OCI-LY1 (cell line): ENCODE measurements at regions not wholly inside any gene's neighbourhood (a gene's known extent, or its start where the extent isn't known, plus 50 kb on each side); places are given as distances from the start of the nearest gene placed in this dataset.

Source experiments
- H2AFZ ChIP-seq: fragments of 200-600 bp; sonication (generic), shearing (Covaris generic); 2 replicates; pipeline ENCODE4 v1.6.0; 2014; ENCODE audit warnings: antibody characterized with exemption, mild to moderate bottlenecking, low read length
- H3F3A ChIP-seq: fragments of 200-600 bp; sonication (generic), shearing (Covaris generic); 2 replicates; pipeline ENCODE4 v1.6.0; 2014; ENCODE audit warnings: mild to moderate bottlenecking, antibody characterized with exemption, low read length, moderate library complexity; ENCODE audit not compliant: insufficient read depth
- H3K27ac ChIP-seq: fragments of 200-600 bp; sonication (generic); 2 replicates; pipeline ENCODE4 v1.5.1; 2014; ENCODE audit warnings: low read length, mixed run types, mild to moderate bottlenecking, low read depth; ENCODE audit not compliant: poor library complexity, severe bottlenecking
- H3K27me3 ChIP-seq: fragments of 200-600 bp; sonication (generic); 2 replicates; pipeline ENCODE4 v1.6.0; 2014; ENCODE audit warnings: antibody characterized with exemption, mild to moderate bottlenecking, low read length, moderate library complexity; ENCODE audit not compliant: insufficient read depth
- H3K36me3 ChIP-seq: fragments of 200-600 bp; sonication (generic); 2 replicates; pipeline ENCODE4 v1.6.1; 2014; ENCODE audit warnings: mild to moderate bottlenecking, antibody characterized with exemption, low read length, moderate library complexity, mixed read lengths; ENCODE audit not compliant: insufficient read depth
- H3K4me1 ChIP-seq: fragments of 200-600 bp; sonication (generic); 2 replicates; pipeline ENCODE4 v1.5.1; 2014; ENCODE audit warnings: mild to moderate bottlenecking, low read length, moderate library complexity; ENCODE audit not compliant: insufficient read depth, severe bottlenecking
- H3K4me2 ChIP-seq: fragments of 200-600 bp; sonication (generic), shearing (Covaris generic); 2 replicates; pipeline ENCODE4 v1.6.1; 2014; ENCODE audit warnings: low read length
- H3K4me3 ChIP-seq: fragments of 200-600 bp; sonication (generic); 2 replicates; pipeline ENCODE4 v1.5.1; 2014; ENCODE audit warnings: low read length, low read depth, mild to moderate bottlenecking, mixed read lengths; ENCODE audit not compliant: poor library complexity, severe bottlenecking
- H3K79me2 ChIP-seq: fragments of 200-600 bp; shearing (Covaris generic); 2 replicates; pipeline ENCODE4 v1.6.1; 2016; ENCODE audit warnings: mixed run types, low read length, mixed read lengths; ENCODE audit not compliant: insufficient read depth
- H3K9ac ChIP-seq: fragments of 200-600 bp; sonication (generic), shearing (Covaris generic); 2 replicates; pipeline ENCODE4 v1.6.1; 2014; ENCODE audit warnings: mild to moderate bottlenecking, low read length, mixed read lengths
- H3K9me2 ChIP-seq: fragments of 200-600 bp; sonication (generic), shearing (Covaris generic); 2 replicates; pipeline ENCODE4 v1.6.1; 2014; ENCODE audit warnings: low read depth, mild to moderate bottlenecking, low read length, mixed read lengths
- H3K9me3 ChIP-seq: fragments of 200-600 bp; shearing (Covaris generic); 2 replicates; pipeline ENCODE4 v1.6.1; 2014; ENCODE audit warnings: low read length, mixed read lengths
- H4K20me1 ChIP-seq: fragments of 200-600 bp; sonication (generic), shearing (Covaris generic); 2 replicates; pipeline ENCODE4 v1.6.0; 2016; ENCODE audit warnings: mild to moderate bottlenecking, low read length; ENCODE audit not compliant: insufficient read depth
- EZH2 ChIP-seq: fragments of 200-600 bp; sonication (generic), shearing (Covaris generic); IDR thresholded peaks from 2 replicates; pipeline ENCODE4 v1.8.0; 2017; ENCODE audit warnings: borderline replicate concordance, mixed run types, mild to moderate bottlenecking, antibody characterized with exemption, low read length, moderate library complexity, mixed read lengths
- TF ChIP-seq, protein P1 (sequence below): fragments of 200-600 bp; sonication (generic), shearing (Covaris generic); IDR thresholded peaks from 2 replicates; pipeline ENCODE4 v1.5.1; 2017; ENCODE audit warnings: mild to moderate bottlenecking, antibody characterized with exemption, low read length, moderate library complexity, mixed read lengths

DNA sequence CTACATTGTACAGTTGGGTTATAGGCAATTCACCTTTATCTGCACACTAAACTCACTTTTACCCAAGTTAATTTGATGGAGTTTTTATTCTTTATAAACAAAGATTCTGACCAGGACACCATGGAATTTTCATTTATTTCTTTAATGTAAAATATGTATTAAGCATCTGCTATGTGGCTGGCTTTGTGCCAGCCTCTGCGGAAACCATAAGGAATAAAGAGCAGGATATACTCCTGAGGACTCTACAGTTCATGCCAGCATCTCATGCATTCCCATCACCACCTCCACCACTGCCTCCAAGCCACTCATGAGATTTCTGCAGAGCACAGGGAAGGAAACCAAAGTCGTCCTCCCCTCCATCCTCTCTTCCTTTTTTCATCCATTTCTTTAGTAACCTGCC, 100.0 kb upstream of the DBX1 start:
- Histone ChIP-seq H3K4me1 (no peaks in the 10 kb centered on the region), H3K4me3 (no peak overlapping the region), H3K79me2 (no peaks in the 10 kb centered on the region), H3K9me2 (no peaks in the 10 kb centered on the region), H3K9ac (no peak overlapping the region), H4K20me1 (no peaks in the 10 kb centered on the region), H3K27me3 (no peaks in the 10 kb centered on the region), H3K27ac (no peak overlapping the region), H3K36me3 (no peaks in the 10 kb centered on the region), H2AFZ (no peak overlapping the region), H3F3A (no peaks in the 10 kb centered on the region), H3K4me2 (no peak overlapping the region), H3K9me3 (no peaks in the 10 kb centered on the region)
- no peak for TF ChIP-seq EZH2
- TF ChIP-seq, protein P1, sequence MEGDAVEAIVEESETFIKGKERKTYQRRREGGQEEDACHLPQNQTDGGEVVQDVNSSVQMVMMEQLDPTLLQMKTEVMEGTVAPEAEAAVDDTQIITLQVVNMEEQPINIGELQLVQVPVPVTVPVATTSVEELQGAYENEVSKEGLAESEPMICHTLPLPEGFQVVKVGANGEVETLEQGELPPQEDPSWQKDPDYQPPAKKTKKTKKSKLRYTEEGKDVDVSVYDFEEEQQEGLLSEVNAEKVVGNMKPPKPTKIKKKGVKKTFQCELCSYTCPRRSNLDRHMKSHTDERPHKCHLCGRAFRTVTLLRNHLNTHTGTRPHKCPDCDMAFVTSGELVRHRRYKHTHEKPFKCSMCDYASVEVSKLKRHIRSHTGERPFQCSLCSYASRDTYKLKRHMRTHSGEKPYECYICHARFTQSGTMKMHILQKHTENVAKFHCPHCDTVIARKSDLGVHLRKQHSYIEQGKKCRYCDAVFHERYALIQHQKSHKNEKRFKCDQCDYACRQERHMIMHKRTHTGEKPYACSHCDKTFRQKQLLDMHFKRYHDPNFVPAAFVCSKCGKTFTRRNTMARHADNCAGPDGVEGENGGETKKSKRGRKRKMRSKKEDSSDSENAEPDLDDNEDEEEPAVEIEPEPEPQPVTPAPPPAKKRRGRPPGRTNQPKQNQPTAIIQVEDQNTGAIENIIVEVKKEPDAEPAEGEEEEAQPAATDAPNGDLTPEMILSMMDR = no peak

DNA sequence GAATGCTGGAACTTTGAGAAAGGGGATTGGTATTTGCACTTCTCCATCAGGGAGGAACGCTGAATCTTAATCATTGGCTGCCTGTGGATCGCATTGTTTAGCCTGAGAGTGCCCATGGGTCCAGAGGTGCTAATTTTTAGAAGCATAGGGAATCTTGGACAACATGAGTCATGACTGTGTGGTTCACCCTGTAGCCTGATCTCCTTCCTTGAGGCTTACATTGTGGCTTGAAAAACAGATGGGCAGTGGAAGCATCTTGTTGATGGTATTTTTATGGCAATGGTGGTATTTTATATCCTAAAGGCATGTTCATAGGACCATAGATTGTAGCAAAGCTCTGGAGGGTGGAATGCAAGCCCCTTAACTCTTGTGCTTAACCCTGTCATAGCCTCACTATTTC, 99.2 kb upstream of the DBX1 start:
- Histone ChIP-seq H3F3A (no peaks in the 10 kb centered on the region), H3K27me3 (no peaks in the 10 kb centered on the region), H2AFZ (no peak overlapping the region), H3K36me3 (no peaks in the 10 kb centered on the region), H3K79me2 (no peaks in the 10 kb centered on the region), H3K9me2 (no peaks in the 10 kb centered on the region), H4K20me1 (no peaks in the 10 kb centered on the region), H3K9me3 (no peaks in the 10 kb centered on the region), H3K4me2 (no peak overlapping the region), H3K4me3 (no peak overlapping the region), H3K9ac (no peak overlapping the region), H3K27ac (no peak overlapping the region), H3K4me1 (no peaks in the 10 kb centered on the region)
- no peak for TF ChIP-seq EZH2
- TF ChIP-seq, protein P1 = no peak

DNA sequence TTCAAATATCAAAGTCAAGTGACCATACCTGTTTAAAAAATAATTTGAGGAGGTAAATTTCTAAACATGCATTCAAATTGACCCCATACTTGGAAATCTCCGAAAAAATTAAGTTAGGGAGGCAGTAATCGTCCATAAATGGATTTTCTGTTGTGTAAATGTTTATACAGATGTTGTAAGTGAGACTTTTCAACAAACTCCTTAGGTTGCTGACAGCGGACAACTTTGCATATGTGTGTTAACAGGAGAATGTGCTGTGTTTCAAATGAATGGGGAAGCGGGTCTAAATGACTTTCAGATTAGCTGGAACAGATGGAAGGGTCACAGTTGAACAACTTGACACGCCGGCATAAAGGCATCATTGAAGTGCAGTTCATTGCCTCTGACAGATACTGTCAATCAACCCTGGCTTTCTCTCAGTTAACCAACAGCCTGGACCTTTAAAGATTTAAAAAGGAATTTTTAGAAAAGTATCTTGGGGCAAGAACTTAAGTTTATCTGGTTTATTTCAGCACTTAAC, 98.2 kb upstream of the DBX1 start:
- Histone ChIP-seq H3K9me2 (no peaks in the 10 kb centered on the region), H3K4me2 (no peak overlapping the region), H3F3A (no peaks in the 10 kb centered on the region), H3K27me3 (no peaks in the 10 kb centered on the region), H3K4me1 (no peaks in the 10 kb centered on the region), H3K9me3 (no peaks in the 10 kb centered on the region), H4K20me1 (no peaks in the 10 kb centered on the region), H3K36me3 (no peaks in the 10 kb centered on the region), H3K4me3 (no peak overlapping the region), H3K9ac (no peak overlapping the region), H3K79me2 (no peaks in the 10 kb centered on the region), H3K27ac (no peak overlapping the region), H2AFZ (no peak overlapping the region)
- TF ChIP-seq, protein P1 = no peak
- TF ChIP-seq EZH2 = no peak
